Stimulated activated CD4-positive, alpha-beta T cell treated with anti-CD3 and anti-CD28 coated beads, Interleukin-4, amount 100 ng/mL, for 48 hours (primary cell): ENCODE measurements at regions not wholly inside any gene's neighbourhood (a gene's known extent, or its start where the extent isn't known, plus 50 kb on each side); places are given as distances from the start of the nearest gene placed in this dataset.
"Not testable (repeated sequence)": the region's sequence is repeated elsewhere in the genome, so short reads cannot be mapped to it uniquely, and the experiment has no call there.

ENCODE experiments used
- DNase-seq, 2 donors: peaks; one replicate each; pipeline ENCODE4 v3.0.0-alpha.2; 2020; ENCODE audit warnings: low read depth in 2 of 2

GRCh38 chr3:150130404-150131100 lies 159.9 kb upstream of the PFN2 start:
- DNase-seq: no peak

GRCh38 chr3:150129166-150129565 lies 158.5 kb upstream of the PFN2 start:
- no peak for DNase-seq

DNA sequence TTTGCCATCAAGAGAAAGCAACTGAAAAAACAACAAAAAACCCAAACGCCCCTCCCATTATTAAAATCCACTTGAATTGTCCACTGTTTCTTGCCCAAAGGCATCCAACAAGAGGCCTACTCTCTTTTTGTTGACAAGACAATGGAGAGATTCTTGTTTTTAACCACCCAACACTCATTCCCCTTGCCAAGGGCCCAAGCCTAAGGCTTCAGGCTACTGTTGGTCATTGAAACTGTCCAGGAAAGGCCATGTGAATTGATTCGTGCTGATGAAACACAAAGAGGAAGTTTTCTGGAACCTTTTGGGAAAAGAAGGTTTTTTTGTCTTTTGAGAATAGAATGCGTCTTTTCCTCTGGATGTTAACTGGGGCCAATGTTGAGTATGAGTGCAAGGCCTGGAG lies 157.4 kb upstream of the PFN2 start:
- no peak for DNase-seq

- DNase-seq: no peak
These were observed 156.4 kb upstream of the PFN2 start for GRCh38 chr3:150127011-150127490.

DNA sequence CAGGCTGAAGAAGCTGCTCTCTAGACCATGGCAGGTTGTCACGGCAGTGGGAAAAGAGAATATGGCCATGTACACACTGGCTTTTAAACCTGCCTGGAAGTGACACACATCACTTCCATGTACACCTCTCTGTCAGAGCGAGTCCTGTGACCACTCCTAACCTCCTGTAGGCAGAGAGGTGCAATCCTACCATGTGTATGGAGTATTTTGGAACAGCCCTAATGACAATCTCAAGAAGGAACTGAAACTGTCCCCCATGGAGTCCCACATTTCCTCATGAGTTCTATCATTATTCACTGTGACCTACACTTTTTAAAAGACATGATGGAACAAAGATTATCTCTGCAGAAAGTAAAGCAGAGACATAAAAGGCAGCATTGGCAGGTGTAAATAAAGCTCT lies 153.4 kb upstream of the PFN2 start:
- no peak for DNase-seq

DNA sequence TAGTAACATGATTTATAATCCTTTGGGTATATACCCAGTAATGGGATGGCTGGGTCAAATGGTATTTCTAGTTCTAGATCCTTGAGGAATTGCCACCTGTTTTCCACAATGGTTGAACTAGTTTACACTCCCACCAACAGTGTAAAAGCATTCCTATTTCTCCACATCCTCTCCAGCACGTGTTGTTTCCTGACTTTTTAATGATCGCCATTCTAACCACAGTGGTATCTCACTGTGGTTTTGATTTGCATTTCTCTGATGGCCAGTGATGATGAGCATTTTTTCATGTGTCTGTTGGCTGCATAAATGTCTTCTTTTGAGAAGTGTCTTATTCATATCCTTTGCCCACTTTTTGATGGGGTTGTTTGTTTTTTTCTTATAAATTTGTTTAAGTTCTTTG lies 152.6 kb upstream of the PFN2 start:
- not testable (repeated sequence) for DNase-seq

DNA sequence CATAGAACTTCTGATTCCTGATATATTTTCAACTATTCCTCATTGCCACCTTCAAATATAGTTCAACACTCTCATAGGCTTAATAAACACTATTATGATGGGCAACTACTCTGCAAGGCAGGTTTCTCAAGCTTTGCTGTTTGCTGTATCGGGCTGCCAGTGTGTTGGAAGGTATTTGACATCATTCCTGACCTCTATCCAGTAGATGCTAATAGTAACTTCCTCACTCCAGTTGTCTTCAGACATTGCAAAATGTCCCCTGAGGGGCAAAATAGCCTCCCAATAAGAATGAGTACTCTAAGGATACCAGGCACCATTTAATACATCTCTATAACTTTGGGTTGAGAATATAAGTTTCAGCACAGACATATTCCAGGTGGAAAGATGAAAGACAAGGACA lies 147.5 kb upstream of the PFN2 start:
- no peak for DNase-seq

DNA sequence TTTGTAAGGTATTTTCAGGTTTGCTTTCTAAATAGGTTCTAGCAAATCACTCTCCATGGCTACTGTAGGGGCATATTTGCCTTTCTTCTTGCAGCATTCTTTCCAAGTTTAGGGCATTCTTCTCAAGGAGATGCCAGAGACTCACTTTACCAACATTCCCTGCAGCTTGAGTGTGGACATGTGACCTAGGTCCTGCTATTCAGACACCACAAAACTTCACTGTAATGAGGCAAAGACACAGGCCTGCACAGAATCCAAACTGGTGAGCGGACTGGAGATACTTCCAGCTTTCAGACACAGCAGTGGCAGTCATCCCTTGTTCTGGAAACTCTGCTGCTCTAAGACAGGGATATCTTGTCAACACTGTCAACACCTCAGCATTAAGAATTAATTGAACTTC lies 146.4 kb upstream of the PFN2 start:
- no peak for DNase-seq

DNA sequence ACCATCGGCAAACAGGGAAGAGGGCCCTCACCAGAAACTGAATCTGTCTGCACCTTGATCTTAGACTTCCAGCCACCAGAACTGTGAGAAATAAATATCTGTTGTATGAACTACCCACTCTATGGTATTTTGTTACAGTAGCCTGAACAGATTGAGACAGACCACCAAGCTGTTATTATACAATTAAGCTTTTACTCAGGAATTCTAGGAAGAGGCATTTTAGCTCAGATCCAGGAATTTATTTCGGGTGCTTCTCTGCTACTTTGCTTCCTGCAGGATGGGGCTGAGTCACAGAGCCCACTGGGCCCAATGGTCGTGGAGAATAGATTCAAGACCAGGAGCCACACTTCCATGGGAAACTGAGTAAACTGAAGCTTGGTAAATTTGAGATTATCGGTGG lies 145.5 kb upstream of the PFN2 start:
- no peak for DNase-seq

DNA sequence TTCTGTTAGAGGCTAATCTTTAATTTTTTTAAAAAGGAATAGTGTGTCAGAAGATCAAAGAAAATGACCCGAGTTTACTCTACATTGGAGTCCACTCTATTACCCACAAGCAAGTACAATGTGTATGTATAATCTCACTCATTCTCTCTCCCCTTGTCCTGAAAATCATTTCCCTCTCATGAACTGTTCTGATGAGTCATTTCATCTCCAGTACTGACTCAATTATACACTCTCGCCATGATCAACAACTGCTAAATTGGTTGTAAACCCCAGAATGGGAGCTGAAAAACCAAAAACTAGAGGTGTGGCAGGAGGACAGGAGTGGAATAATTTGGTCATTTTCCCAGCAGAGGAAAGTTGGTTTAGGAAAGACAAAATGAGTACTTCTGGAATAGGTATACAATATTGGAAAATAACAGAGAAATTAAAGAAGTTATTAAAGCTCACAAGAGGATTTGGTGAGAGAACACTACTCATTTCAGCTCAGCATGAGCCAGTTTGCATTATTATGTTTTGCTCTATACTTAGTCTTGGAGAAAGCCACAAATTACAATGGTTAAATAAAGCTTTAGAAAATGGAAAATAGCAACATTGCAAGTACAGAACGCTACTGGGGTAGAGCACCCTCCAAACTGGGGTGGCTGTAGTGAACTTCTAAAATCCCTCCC lies 144.3 kb upstream of the PFN2 start:
- no peak for DNase-seq

GRCh38 chr3:150114273-150114672 lies 143.6 kb upstream of the PFN2 start:
- DNase-seq: no peak

- DNase-seq: no peak
These were observed 139.4 kb upstream of the PFN2 start for GRCh38 chr3:150110097-150110496.

GRCh38 chr3:150107429-150108175 lies 136.9 kb upstream of the PFN2 start:
- DNase-seq: no peak

DNA sequence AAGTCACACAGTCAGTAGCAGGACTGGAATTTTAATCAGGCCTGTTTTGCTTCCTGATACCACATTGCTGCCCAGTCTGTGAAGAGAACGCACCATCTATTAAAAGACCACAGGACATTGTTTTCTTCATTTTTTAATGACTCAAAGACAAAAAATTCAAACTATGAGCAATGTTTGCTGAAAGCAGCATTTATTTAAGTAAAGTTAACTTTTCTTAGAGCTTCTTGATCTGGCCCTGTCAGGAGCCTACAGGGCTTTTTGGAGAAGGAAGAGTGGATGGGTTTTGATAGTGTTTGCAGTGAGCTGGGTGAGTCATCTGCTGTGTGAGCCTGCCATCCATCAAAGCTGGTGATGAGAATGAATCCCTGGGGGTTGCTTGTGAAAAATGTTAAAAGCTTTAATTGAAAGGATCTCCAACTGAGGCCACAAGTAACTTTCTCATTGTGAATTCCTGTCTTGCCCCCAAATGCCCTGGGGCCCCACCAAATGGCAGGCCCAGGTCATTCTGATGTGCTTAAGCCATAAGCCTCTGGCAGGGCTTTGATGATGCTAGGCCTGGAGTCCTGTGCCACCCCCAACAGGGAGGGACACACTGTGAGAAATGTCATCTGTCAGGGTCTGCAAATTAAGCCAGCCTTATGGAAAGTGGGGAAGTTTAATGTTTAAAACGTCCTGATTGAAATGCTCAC lies 136.2 kb upstream of the PFN2 start:
- no peak for DNase-seq

DNA sequence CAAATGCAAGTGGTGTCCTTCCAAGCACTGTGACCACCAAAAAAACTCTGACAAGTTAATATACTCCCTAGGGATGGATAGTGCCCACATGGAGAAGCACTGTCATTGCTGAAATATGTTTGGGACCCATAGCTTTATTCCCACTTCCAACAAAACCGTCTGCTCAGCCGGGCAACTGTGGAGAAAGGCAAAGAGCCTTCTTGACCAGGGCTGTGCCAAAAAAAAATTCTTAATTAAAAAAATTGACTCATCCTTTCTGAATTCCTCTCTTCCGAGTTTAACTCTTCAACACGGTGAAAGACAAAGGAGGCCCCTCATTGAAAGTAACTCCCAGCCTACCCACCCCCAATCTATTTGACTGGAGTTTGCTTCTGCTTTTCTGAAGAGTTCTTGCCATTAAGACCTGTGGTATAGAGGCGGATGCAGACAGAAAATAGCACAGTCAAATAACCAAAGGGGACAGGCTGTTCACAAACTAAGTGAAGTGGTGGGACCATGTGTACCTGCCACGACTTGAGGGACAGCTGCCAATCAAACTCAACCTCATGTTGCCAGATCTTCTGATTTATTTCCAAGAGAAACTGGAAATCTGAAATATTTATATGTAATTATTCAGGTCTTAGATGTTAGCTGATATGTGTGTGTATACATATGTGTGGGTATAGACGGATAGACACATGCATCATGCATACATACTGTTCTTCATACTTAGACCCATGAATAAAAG lies 135.4 kb upstream of the PFN2 start:
- no peak for DNase-seq

DNA sequence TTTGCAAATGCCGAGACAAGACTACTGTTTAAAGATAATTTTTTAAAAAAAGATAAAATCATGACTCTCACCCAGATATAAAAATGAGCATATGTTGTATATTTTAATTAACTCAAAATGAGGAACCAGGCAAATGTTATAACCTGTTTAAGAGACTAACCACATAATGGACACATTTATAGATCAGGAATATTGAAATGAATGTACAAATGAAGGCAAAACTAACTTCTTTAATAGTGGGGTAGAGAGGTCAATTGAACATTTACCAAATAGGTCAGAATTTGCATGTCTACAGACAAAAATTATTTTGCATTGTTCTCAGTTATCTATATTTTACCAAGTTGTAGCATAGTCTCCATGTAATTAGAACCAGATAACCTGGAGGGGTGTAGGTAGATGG lies 134.3 kb upstream of the PFN2 start:
- no peak for DNase-seq

GRCh38 chr3:150104564-150104963 lies 133.9 kb upstream of the PFN2 start:
- no peak for DNase-seq

GRCh38 chr3:150101016-150101415 lies 130.3 kb upstream of the PFN2 start:
- no peak for DNase-seq

DNA sequence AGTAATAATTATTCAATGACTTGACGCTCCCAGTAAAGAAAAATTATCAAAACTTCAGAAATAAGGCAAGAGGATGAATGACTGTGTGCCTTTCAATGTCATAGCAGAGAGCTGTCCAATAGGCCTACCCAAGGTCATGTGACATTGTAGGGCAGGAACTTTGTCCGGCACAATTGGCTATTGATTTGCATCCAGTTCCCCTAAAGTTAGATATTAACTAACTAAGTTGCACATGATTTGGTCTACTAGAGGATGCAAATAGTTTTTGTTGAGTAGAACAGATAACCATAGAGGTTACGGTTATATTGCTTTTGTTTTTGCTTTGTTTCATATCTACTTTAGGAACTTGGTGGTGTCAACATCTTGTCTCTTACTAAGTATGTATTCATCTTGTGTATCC lies 127.9 kb upstream of the PFN2 start:
- DNase-seq: no peak

DNA sequence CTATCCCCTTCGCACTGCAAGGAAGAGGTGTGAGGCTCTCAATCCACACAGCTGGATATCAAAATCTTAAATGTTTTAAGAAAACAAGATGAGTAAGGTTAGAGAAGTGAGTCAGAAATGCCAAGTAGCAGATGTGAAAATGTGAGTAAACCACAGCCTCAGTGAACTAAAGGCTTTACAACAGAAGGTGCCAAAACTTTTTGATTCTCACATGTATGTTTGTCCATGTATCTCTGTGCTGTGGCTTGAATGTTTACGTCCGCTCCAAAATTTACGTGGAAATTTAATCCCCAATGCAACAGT lies 126.8 kb upstream of the PFN2 start:
- DNase-seq: no peak

- no peak for DNase-seq
These were observed 126.2 kb upstream of the PFN2 start for GRCh38 chr3:150096700-150097587.
